C1 segment of cervical spinal cord (tissue), 14 donors: ENCODE measurements at regions not wholly inside any gene's neighbourhood (a gene's known extent, or its start where the extent isn't known, plus 50 kb on each side); places are given as distances from the start of the nearest gene placed in this dataset.

Experiments used
- DNase-seq, 14 donors: peaks; one replicate each; lab custom pipeline; 2025; lab: John Stamatoyannopoulos, UW

- no peak for DNase-seq
Measured at GRCh38 chr11:115581871-115582639, 77.8 kb upstream of the CADM1 start.

GRCh38 chr11:115580927-115581680, 76.9 kb upstream of the CADM1 start:
- DNase-seq, result no peak

- no peak for DNase-seq
Measured at GRCh38 chr11:115580416-115580815, 76.2 kb upstream of the CADM1 start.

- no peak for DNase-seq
Measured at GRCh38 chr11:115579181-115579825, 75.1 kb upstream of the CADM1 start.

- no peak for DNase-seq
Measured at GRCh38 chr11:115578275-115578674, 74.1 kb upstream of the CADM1 start.

- DNase-seq, result no peak
Measured at GRCh38 chr11:115577701-115578100, 73.5 kb upstream of the CADM1 start.

GRCh38 chr11:115576606-115577380, 72.6 kb upstream of the CADM1 start:
- DNase-seq, result no peak

- no peak for DNase-seq
Measured at GRCh38 chr11:115572551-115572950, 68.3 kb upstream of the CADM1 start.

- DNase-seq, result no peak
Measured at GRCh38 chr11:115566180-115566764, 62.1 kb upstream of the CADM1 start.

- no peak for DNase-seq
Measured at GRCh38 chr11:115564851-115565250, 60.6 kb upstream of the CADM1 start.

- no peak for DNase-seq
Measured at GRCh38 chr11:115561116-115561515, 56.9 kb upstream of the CADM1 start.

- no peak for DNase-seq
Measured at GRCh38 chr11:115558635-115559034, 54.4 kb upstream of the CADM1 start.

- no peak for DNase-seq
Measured at GRCh38 chr11:115557681-115558080, 53.5 kb upstream of the CADM1 start.

GRCh38 chr11:115556984-115557383, 52.8 kb upstream of the CADM1 start:
- no peak for DNase-seq

GRCh38 chr11:115555336-115556090, 51.3 kb upstream of the CADM1 start:
- no peak for DNase-seq
